HCEC 1CT (cell line): ENCODE measurements at regions not wholly inside any gene's neighbourhood (a gene's known extent, or its start where the extent isn't known, plus 50 kb on each side); places are given as distances from the start of the nearest gene placed in this dataset.

Experiments
- DNase-seq: peaks from one replicate; pipeline ENCODE4 v3.0.0-alpha.2; 2017

DNA sequence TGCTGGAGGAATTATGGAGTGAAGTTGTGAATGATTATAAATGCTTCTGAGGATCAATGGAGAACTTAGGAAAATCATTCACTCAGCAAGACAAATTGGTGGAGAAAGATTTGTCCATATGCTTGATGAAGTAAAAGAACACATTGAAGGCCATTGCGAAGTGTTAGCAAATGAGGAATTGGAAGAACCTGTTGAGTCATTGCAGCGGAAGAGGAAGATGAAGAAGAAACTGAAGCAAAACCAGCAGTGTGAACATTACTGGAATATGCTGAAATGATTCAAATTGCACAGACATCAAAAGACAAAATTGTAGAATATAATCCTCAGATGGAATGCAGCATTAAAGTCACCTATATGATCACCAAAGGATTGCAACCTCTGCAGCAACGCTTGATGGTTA lies 168.1 kb downstream of the ADAMTS15 start:
- DNase-seq, result no peak

DNA sequence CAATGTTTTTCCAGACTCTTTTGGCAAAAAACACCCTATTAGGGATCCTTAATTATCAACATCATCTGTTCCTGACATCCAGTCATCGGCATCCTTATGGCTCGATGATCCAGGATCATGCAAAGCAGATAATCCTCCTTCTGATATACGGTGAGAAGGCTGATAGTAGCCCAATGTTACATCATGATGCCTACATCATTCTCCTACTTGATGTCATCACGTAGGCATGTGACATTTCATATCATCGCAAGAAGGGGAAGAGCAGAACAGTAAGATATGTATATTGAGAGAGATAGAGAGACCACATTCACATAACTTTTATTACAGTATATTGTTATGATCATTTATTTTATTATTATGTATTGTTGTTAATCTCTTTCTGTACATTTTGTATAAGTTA lies 168.6 kb downstream of the ADAMTS15 start:
- DNase-seq, result no peak

GRCh38 chr11:130620548-130620947 lies 172.1 kb downstream of the ADAMTS15 start:
- DNase-seq, result no peak

DNA sequence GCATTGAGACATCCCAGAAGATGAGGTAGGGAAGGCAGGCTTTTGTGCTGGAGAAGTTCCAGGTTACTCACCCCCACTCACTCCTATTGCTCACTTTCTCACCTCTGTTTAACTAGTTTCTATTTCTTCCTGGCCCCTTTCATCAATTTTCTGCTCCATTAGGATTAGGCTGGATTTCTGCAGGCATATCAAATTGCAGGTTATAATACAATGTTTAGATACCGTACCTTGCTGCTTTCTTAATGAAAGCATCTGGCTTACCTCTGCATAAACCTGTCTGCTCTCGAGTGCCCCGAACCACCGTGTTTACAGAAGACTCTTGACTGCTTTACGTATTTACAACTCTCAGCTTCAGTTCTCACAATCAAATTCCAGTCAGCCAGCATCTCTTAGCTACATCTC lies 173.7 kb downstream of the ADAMTS15 start:
- no peak for DNase-seq

DNA sequence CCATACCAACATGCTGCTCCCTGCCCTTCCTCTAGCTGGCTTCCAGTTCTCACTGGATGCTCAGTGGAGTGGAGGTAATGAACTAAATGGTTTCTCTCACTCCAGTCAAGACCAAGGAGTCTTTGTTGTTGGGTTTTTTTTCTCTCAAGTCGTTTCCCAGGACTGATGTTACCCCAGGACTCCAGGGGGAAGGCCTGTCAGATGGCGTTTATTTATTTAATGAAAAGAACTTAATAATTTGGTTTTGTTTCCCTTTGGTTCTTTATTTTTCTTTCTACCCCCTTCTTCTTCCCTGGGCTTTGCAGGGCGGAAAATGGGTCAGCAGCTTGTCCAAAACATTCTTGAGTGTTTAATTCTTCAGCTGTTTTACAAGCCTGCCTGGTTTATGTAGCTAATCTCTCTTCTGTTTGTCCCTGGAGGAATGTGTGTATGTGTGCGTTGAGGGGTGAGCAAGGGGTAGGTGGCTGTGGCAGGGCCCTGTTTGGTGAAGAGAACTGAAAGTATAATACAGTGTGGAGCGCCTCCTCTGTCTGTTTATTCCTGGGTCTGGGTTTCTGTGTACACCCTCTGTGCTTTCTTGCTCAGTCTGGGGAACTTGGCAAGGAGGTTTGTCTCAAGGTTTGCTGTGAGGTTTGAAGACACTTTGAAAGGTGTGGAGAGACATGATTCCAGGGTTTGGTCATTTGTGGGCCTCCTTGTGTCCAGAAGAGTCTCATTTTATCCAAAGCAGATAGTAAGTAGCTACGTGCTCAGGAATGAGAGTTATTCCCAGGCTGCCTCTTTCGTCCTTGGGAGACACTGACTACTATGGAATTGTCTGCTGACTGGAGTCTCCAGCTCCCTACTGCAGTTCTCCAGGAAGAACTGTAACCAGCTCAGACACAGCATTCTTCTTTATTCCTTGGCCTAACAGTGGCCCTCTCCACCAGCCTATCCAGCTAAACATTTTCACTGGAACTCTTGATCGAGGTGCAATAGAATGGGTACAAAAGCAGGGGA lies 175.5 kb downstream of the ADAMTS15 start:
- no peak for DNase-seq

DNA sequence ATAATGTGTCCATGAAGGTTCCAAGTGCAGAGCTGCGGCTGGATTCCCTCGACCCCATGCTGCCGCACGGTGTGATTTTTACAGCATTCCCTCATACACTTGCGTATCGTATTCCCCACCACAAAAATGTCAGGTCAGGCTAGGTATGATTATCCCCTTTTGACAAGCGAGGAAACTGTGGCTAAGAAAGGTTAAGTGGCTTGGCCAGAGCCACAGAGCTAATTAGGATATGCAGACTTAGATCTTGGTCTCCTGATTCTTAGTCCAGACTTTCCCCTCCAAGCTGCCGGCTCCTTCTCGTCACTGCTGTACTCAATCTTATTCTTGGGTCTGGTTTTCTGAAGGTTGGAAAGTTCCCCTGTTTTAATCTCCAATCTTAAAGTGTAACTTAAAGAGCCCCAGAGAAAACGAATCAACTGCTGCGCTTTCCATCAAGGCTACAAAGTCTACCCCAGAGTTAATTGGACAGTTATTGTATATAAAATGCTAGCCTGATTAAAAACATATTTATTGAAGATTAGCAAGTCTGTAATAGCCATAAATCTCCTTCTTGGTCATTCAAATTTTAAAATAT lies 176.6 kb downstream of the ADAMTS15 start:
- no peak for DNase-seq

DNA sequence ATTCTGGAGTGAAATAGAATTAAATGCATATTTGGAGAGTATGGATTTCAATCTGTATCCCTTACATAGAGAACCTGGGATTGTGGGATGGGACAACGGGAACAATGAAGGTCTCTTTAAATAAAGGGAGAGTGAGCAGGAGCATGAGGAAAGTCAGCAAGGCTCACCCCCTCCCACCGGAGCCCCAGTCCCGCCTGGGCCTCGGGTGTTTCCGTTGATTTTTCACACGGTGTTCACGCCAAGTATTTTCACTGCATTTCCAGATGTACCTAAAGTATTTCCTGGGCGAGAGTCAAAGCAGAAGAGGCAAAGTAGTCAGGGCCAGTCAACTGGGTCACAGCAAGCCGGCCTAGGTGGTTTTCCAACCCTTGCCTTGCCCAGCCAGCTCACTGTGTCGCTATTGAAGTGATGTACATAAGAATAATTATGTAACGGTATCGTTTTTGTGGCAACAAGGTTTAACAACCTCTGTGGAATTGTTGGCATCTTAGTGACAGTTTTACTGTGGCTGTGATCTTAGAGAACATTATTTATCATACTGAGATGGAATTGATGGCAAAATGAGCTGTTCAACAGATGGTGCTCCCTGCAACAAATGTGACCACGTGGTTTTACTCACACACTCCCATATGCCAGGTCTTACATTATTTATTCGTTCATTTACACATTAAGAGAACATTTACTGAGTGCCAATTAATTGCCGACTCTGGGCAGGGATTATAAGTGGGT lies 177.3 kb downstream of the ADAMTS15 start:
- DNase-seq, result no peak

DNA sequence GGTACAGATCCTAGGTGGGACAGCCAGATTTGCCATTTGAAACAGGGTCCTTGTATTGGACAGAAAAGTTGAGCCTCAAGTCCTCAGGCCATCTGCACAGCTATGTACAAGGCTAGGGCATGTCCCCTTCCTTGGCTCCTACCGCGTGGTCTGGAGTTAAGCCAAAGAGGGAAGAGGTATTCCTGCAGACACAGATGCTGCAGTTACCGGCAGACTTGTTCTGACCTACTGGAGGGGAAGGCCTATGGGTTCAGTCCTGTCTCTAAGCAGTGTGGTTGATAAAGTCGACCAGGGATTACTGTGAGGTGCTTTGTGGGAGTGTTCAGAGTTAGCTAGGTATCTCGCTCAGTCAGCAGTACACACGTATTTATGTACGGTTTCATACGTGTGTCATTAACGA lies 180.6 kb downstream of the ADAMTS15 start:
- no peak for DNase-seq

- DNase-seq, result peak; percentile 94
These were observed 182.7 kb downstream of the ADAMTS15 start for GRCh38 chr11:130631119-130631518.

GRCh38 chr11:130633466-130633865 lies 185.0 kb downstream of the ADAMTS15 start:
- DNase-seq, result no peak

GRCh38 chr11:130634186-130634585 lies 185.7 kb downstream of the ADAMTS15 start:
- DNase-seq, result no peak

- peak; percentile 67 for DNase-seq
These were observed 186.6 kb downstream of the ADAMTS15 start for GRCh38 chr11:130634961-130635473.

DNA sequence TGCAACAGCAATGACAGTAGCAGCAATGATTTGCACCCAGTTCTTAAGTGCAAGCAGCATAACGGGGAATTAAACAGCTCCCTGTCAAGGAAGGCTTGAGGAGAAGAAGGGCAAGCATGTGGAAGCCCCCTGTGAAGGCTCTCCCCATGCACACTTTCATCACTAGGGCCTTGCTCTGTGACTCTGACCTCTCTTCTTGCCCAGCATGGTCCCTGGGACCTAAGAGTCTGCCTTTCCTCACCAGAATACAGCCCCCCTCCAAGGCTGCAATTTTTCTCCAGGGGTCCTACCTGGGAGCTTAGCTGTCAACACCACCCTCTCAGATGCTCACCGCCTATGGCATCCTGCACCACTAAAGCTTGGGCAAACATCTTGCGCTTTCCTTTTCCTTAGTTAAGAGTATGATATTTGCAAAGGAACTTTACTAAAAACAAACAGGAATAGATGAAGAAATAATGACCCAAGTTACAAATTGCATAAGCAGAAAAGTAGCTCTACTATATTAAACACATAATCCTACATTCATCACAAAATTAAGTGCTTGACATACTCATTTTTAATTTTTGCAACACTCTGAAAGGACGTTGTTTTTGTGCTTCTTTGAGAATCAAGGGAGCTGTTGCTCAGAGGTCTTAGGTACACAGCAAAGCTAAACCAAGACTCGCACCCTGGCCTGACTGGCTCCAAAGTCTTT lies 187.6 kb downstream of the ADAMTS15 start:
- no peak for DNase-seq

DNA sequence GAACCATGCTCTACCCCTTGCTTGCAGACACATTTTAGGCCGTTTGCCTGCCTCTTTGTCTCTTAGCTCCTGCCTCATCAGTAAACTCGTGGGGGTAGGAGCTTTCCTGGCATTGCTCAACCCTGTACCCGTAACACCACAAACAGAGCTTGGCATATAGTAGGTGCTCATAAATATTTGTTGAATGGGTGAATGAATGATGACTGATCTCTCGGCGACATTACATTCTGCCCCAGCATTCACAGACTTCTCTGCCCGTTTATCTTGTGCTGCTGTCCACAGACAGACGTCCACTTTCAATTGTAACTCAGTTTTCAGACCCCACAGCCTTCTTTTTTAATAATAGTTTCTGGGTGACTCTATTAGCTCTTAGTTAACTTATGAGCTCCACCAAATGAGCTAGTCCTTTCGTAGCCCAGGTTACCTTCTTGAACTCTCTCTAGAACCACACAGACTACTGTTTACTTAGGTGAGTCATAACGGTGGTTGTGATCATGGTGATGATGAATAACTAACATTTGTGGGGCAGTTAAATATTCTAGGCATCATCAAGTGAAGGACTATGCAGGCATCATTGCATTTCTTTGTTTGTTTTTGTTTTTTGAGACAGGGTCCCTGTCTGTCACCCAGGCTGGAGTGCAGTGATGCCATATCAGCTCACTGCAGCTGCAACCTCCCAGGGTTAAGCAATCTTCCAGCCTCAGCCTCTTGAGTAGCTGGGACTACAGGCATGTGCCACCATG lies 188.4 kb downstream of the ADAMTS15 start:
- DNase-seq, result peak; percentile 58

DNA sequence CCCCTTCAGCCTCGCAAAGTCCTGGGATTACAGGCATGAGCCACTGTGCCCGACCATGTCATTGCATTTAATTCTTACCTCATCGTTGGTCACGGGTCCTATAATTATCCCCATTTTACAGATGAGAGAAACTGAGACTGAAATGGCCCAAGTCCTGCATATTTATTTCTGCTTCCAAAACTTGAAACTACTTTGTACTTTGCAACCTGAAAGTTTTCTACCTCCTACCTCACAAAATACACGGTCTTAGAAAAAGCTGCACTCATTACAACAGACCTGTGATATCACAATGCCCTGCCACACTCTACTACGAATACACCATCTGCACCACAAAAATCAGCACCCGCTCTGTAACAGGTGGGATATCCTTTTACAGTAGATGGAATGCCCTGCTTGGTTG lies 189.1 kb downstream of the ADAMTS15 start:
- no peak for DNase-seq

GRCh38 chr11:130638033-130638432 lies 189.6 kb downstream of the ADAMTS15 start:
- DNase-seq, result no peak

DNA sequence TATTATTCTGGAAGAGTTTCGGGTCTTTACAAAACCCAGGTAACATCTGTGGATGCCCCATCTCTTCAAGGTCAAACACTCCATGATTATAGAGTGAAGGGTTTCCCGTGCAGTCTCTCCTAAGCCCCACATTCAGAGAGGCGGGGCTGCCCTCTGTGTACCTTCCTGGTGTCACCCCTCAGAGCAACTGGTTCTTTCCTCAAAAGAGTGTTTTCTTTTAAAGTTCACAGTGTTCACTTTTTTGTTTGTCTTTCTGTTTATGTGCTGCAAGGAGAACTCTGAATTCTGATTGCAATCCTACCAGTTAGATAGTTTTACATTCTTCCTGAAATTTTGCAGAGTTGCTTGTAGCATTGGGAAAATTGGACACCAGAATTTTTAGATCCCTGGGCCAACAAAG lies 190.2 kb downstream of the ADAMTS15 start:
- DNase-seq, result no peak

DNA sequence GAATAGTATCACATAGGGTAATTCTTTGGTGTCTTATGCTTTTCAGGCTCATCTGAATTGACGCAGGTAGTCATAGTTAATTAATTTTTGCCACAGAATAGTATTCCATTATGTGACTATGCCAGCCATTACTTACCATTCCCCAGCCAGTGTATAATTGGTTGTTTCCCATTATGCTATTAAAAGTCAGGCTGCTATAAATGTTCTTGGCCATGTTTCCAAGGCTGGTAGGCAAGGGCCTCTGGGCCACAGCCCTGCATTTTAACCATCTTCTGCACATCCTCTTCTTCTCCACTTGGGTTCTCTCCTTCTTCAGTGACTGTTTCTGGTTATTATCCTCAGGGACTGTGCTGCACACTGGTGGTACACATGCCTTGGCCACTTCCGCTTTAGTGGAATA lies 190.9 kb downstream of the ADAMTS15 start:
- DNase-seq, result no peak

- DNase-seq, result no peak
These were observed 192.1 kb downstream of the ADAMTS15 start for GRCh38 chr11:130640526-130640925.

DNA sequence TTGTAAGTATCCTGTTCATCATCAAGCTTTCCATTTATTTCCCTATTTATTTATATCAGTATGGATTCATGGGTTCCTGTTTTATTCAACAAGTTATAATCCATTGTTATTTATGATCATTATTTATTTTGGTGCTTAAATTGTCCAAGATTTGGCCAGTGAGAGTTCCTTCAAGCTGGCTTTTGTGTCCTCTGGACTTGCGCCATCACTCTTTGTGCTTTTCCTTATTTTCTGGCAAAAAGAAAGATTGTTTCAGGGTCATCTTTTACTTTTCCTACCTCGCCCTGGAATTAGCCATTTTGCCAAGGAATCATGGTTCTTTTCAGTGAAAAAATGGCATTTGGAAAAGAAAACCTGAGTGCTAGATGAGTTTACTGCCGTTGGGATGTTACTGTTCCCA lies 193.4 kb downstream of the ADAMTS15 start:
- no peak for DNase-seq

DNA sequence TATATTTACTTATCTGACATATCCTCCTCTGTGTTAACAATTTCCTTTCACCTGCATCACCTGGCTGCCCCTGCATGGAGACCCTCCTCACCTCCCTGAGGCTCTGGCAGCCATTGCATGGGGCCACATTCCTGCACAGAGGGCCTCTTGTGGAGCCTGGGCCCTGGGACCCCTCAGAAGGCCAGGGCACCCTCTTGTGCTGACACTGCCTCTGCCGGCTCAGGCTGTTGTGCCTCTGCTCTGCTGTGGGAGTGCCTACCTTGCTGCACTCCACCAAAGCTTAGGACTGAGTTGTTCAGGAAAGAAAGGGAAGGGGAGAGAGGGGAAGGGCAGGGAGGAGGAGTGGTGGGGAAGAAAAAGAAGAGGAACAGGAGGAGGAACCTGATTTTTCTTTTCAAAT lies 194.5 kb downstream of the ADAMTS15 start:
- DNase-seq, result no peak

GRCh38 chr11:130644187-130644586 lies 195.7 kb downstream of the ADAMTS15 start:
- no peak for DNase-seq
